AG09309 (cell line): ENCODE measurements at regions not wholly inside any gene's neighbourhood (a gene's known extent, or its start where the extent isn't known, plus 50 kb on each side); places are given as distances from the start of the nearest gene placed in this dataset.
"Not testable (repeated sequence)": the region's sequence is repeated elsewhere in the genome, so short reads cannot be mapped to it uniquely, and the experiment has no call there.

Experiments
- DNase-seq: peaks from one replicate; pipeline ENCODE4 v3.0.0-alpha.2; 2010; ENCODE audit warnings: low read depth
- H3K4me3 ChIP-seq: 2 replicates; pipeline ENCODE4 v1.5.1; 2011; ENCODE audit warnings: mild to moderate bottlenecking, low read depth, low read length, moderate library complexity; ENCODE audit not compliant: control insufficient read depth
- CTCF ChIP-seq: IDR thresholded peaks from 2 replicates; pipeline ENCODE4 v1.5.1; 2011; ENCODE audit warnings: mild to moderate bottlenecking, low read depth, low read length, inconsistent platforms; ENCODE audit not compliant: insufficient read depth, control insufficient read depth; ENCODE audit errors: missing control alignments

DNA sequence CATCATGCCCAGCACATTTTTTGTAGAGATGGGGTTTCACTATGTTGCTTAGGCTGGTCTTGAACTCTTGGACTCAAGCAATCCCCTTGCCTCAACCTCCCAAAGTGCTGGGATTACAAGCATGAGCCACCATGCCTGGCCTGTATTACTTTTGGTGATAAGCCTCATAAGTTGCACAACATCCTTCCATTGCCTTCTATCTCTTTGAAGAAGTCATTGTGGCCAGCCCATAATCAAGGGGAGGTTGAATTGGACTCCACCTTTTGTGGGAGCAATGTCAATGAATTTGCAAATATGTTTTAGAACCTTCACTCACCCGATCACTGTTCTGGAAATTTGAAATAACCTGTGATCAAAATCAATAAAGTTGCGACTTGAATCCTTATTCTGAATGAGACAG is 104.3 kb upstream of the CLINT1 start:
- TF ChIP-seq CTCF, result no peak
- no peak overlapping the region for H3K4me3 ChIP-seq

GRCh38 chr5:157962686-157963085 is 103.7 kb upstream of the CLINT1 start:
- not testable (repeated sequence) for DNase-seq, H3K4me3 ChIP-seq

More for the DNA sequence above, 104.3 kb upstream of the CLINT1 start:
- DNase-seq, result no peak

DNA sequence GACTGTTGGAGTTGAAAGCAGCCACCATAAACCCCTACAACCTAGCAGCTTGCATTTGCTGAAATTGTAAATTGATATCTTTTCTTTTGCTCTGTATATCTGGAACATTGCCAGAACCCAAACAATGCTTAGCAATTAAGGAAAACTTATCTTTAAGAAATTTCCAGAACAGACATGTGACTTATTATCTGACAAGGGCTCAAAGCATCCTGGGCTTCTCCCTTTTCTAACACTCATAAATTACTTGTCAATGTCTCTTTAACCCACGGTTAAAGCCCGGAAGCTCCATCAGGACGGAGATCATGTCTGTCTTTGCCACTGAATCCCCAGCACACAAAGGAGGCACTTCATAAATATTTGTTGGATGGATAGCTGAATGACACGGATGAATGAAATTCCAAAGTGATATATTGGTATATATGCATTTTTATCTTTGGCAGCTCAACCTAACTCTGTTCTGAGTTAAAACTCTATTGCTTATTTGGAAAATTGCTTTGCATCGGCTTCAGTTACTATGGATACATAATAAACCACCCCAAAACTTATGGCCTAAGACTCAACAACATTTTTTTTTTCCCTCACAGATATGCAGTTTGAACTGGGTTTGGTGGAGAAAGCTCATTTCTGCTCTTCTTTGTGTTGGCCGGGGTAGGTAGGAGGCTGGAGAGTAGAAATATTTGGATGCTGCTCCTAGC is 103.1 kb upstream of the CLINT1 start:
- DNase-seq, result no peak
- no peak overlapping the region for H3K4me3 ChIP-seq
- no peak for TF ChIP-seq CTCF

- H3K4me3 ChIP-seq, result no peak overlapping the region
- no peak for DNase-seq
- TF ChIP-seq CTCF, result no peak
These were observed 102.2 kb upstream of the CLINT1 start for GRCh38 chr5:157961176-157961575.

DNA sequence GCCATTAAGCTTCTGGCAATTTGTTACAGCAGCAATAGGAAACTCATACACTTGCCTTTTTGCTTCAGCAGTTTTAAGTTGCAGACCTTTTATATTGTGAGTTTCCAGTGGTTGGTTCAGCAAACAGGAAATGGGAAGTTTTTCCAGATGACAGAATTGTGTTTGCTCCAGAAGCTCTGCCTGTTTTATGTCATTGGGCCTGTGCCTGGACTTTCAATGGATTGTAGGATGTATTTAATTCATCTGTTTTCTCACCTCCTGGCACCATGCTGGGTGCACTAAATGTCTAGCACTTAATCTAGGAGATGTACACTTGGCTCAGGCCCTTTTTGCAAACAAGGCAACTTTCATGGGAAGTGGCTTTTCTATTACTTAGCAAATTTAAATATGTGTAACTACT is 100.4 kb upstream of the CLINT1 start:
- TF ChIP-seq CTCF, result no peak
- no peak overlapping the region for H3K4me3 ChIP-seq
- no peak for DNase-seq

GRCh38 chr5:157956271-157956885 is 97.4 kb upstream of the CLINT1 start:
- no peak for TF ChIP-seq CTCF
- H3K4me3 ChIP-seq, result no peak overlapping the region
- DNase-seq, result no peak

DNA sequence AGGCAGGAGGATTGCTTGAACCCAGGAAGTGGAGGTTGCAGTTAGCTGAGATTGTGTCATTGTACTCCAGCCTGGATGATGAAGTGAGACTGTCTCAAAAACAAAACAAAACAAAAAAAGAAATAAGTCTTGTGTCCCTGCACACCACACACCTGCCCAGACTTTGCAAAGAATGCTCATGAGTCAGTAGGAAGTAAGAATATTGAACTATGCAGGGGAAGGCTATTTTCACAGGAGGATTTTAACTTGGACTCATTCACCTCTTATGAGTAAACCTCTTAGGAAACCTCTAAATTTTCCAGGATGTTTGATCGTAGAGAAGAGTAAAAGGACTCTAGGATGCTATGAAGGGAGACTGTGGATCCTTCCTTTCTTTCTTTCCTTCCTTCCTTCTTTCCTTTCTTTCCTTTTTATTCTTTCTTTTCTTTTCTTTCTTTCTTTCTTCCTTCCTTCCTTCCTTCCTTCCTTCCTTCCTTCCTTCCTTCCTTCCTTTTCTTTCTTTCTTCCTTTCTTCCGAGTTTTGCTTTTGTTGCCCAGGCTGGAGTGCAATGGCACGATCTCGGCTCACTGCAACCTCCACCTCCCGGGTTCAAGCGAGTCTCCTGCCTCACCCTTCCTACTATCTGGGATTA is 96.7 kb upstream of the CLINT1 start:
- TF ChIP-seq CTCF, result no peak
- H3K4me3 ChIP-seq, result no peak overlapping the region
- DNase-seq, result no peak
